Liver (tissue), 8 donors: ENCODE measurements at regions not wholly inside any gene's neighbourhood (a gene's known extent, or its start where the extent isn't known, plus 50 kb on each side); places are given as distances from the start of the nearest gene placed in this dataset.

Source experiments
- DNase-seq: peaks from one replicate; pipeline ENCODE4 v3.0.0-alpha.2; 2017; ENCODE audit warnings: low spot score
- H3K27ac ChIP-seq, 2 donors: one replicate each; pipeline ENCODE4 v1.7.0; 2013; ENCODE audit warnings: inconsistent platforms in 2 of 2, low read length in 2 of 2, control low read depth in 1 of 2, low read depth in 1 of 2, mild to moderate bottlenecking in 1 of 2
- H3K27me3 ChIP-seq, 4 donors: one replicate each; pipeline versions ENCODE4 v1.6.1 to v1.7.0; 2013; ENCODE audit warnings: low read length in 3 of 4, inconsistent platforms in 1 of 4, mild to moderate bottlenecking in 1 of 4, moderate library complexity in 1 of 4; ENCODE audit not compliant: control insufficient read depth in 4 of 4, insufficient read depth in 4 of 4
- H3K36me3 ChIP-seq, 4 donors: one replicate each; pipeline versions ENCODE4 v1.6.1 to v1.7.0; 2013; ENCODE audit warnings: low read length in 3 of 4, mild to moderate bottlenecking in 3 of 4, low read depth in 1 of 4, moderate library complexity in 1 of 4; ENCODE audit not compliant: control insufficient read depth in 4 of 4, insufficient read depth in 3 of 4
- H3K4me1 ChIP-seq, 4 donors: one replicate each; pipeline versions ENCODE4 v1.6.1 to v1.7.0; 2013; ENCODE audit warnings: low read length in 3 of 4, mild to moderate bottlenecking in 3 of 4, moderate library complexity in 1 of 4; ENCODE audit not compliant: control insufficient read depth in 4 of 4, insufficient read depth in 4 of 4
- H3K4me3 ChIP-seq, 3 donors: one replicate each; pipeline versions ENCODE4 v1.6.1 to v1.7.0; 2013; ENCODE audit warnings: low read length in 3 of 3, control low read depth in 1 of 3, low read depth in 1 of 3, mild to moderate bottlenecking in 1 of 3
- H3K9ac ChIP-seq, 2 donors: one replicate each; pipeline ENCODE4 v1.7.0; 2013; ENCODE audit warnings: low read length in 2 of 2, mild to moderate bottlenecking in 2 of 2, moderate library complexity in 2 of 2, control low read depth in 1 of 2, low read depth in 1 of 2
- H3K9me3 ChIP-seq, 4 donors: one replicate each; pipeline versions ENCODE4 v1.6.1 to v1.7.0; 2013; ENCODE audit warnings: low read length in 3 of 4; ENCODE audit not compliant: control insufficient read depth in 4 of 4
- EGR1 ChIP-seq, 2 donors: IDR thresholded peaks; 2 replicates each; pipeline ENCODE4 v1.6.1; 2016 to 2018; ENCODE audit warnings: antibody characterized with exemption in 2 of 2, low read depth in 2 of 2
- FOXA1 ChIP-seq: IDR thresholded peaks from 2 replicates; pipeline ENCODE4 v1.6.1; 2016; ENCODE audit warnings: antibody characterized with exemption
- FOXA2 ChIP-seq: IDR thresholded peaks from 2 replicates; pipeline ENCODE4 v1.6.1; 2016; ENCODE audit warnings: antibody characterized with exemption
- GABPA ChIP-seq, 2 donors: IDR thresholded peaks in 1 of 2; conservative IDR thresholded peaks in 1 of 2; 2 replicates each; pipeline ENCODE4 v1.6.1; 2016; ENCODE audit warnings: antibody characterized with exemption in 2 of 2, mild to moderate bottlenecking in 1 of 2, moderate library complexity in 1 of 2
- HNF4A ChIP-seq, 2 donors: conservative IDR thresholded peaks; 2 replicates each; pipeline ENCODE4 v1.6.1; 2016; ENCODE audit warnings: antibody characterized with exemption in 2 of 2, mild to moderate bottlenecking in 2 of 2
- HNF4G ChIP-seq: IDR thresholded peaks from 2 replicates; pipeline ENCODE4 v1.6.1; 2016; ENCODE audit warnings: antibody characterized with exemption
- JUND ChIP-seq, 2 donors: IDR thresholded peaks; 2 replicates each; pipeline ENCODE4 v1.6.1; 2016; ENCODE audit warnings: antibody characterized with exemption in 2 of 2
- NR2F2 ChIP-seq: IDR thresholded peaks from 2 replicates; pipeline ENCODE4 v1.6.1; 2016; ENCODE audit warnings: antibody characterized with exemption
- RAD21 ChIP-seq, 2 donors: IDR thresholded peaks; 2 replicates each; pipeline ENCODE4 v1.6.1; 2016; ENCODE audit warnings: antibody characterized with exemption in 2 of 2, mild to moderate bottlenecking in 2 of 2
- RXRA ChIP-seq, 2 donors: IDR thresholded peaks; 2 replicates each; pipeline ENCODE4 v1.6.1; 2017 to 2018; ENCODE audit warnings: antibody characterized with exemption in 2 of 2, mild to moderate bottlenecking in 1 of 2
- SP1 ChIP-seq: IDR thresholded peaks from 2 replicates; pipeline ENCODE4 v1.6.1; 2018; ENCODE audit warnings: antibody characterized with exemption, mild to moderate bottlenecking
- TAF1 ChIP-seq: conservative IDR thresholded peaks from 2 replicates; pipeline ENCODE4 v1.6.1; 2016; ENCODE audit warnings: antibody characterized with exemption, mild to moderate bottlenecking
- YY1 ChIP-seq: IDR thresholded peaks from 2 replicates; pipeline ENCODE4 v1.6.1; 2016; ENCODE audit warnings: antibody characterized with exemption, mild to moderate bottlenecking
- WGBS: extraction: QIAGEN DNeasy Blood & Tissue Kit; methylation state at CpG from one replicate; pipeline ENCODE4 v1.1.7; 2013; 5-methylcytosine and 5-hydroxymethylcytosine counted together
- TF ChIP-seq, protein P1 (sequence below): IDR thresholded peaks from 2 replicates; pipeline ENCODE4 v1.6.1; 2016; ENCODE audit warnings: antibody characterized with exemption
- TF ChIP-seq, protein P2 (sequence below): IDR thresholded peaks from 2 replicates; pipeline ENCODE4 v1.6.1; 2016; ENCODE audit warnings: antibody characterized with exemption
- TF ChIP-seq, protein P3 (sequence below): IDR thresholded peaks from 2 replicates; pipeline ENCODE4 v1.6.1; 2016; ENCODE audit warnings: antibody characterized with exemption
- TF ChIP-seq, protein P4 (sequence below): IDR thresholded peaks from 2 replicates; pipeline ENCODE4 v1.6.1; 2016; ENCODE audit warnings: antibody characterized with exemption, mild to moderate bottlenecking
- TF ChIP-seq, protein P5 (sequence below): fragments of 150-350 bp; IDR thresholded peaks from 2 replicates; pipeline ENCODE4 v1.5.1; 2017; ENCODE audit warnings: improper control_type of control experiment, low read depth, low read length; ENCODE audit not compliant: missing input control
- donor health status: healthy.
- donor health status: healthy.
- donor health status: healthy.
- donor health status: healthy.
- donor health status: healthy.

DNA sequence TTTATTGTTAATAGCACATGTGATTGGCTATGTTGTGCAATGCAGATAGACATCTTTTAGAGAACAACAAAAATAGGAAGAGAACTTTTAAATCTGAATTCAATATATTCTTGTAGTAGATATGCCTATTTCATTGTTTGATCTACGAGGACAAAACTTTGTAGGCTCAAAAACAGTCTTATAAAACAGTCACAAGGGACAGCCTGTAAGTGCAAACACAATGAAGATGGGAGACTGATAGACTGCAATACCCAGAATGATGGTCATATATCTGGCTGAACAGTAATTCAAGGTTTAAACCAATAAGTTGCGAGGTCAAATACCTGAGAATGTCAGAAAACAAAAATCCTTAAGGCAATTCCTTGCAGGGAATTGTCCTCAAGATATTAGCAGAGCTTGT, 1342.9 kb upstream of the ADGRB3 start:
- Histone ChIP-seq H3K4me1 (no peaks in the 10 kb centered on the region), H3K36me3 (no peaks in the 10 kb centered on the region), H3K9ac (no peak overlapping the region), H3K27me3 (no peaks in the 10 kb centered on the region), H3K27ac (no peak overlapping the region), H3K9me3 (peaks cover 0 to 3% (median 0%) of the 10 kb centered on the region in 4 donors), H3K4me3 (no peak overlapping the region)
- DNase-seq: no peak
- WGBS: 55% methylated on average over 2 of the region's 2 CpGs
- TF ChIP-seq HNF4A (conservative IDR thresholded peaks at IDR 0.05): no peak

DNA sequence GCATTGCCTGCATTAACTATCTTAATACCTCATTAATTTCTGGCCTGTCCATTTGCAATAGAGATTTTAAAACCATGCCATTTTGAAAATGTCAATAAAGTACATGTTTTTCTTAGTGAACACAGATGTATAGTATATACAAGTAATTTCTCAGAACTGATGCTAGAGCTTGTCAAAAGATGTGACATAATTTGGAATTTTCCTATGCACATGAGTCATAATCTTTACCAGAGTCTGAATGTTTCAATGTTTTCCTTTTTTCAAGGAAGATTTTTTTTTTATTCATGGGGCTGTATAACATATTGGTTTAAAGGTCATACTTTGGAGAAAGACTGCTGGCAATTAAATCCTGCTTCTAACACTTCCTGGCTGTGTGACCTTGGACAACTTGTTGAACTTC, 1347.5 kb upstream of the ADGRB3 start:
- Histone ChIP-seq H3K4me1 (no peaks in the 10 kb centered on the region), H3K9ac (no peak overlapping the region), H3K4me3 (no peak overlapping the region), H3K9me3 (no peaks in the 10 kb centered on the region), H3K27me3 (no peaks in the 10 kb centered on the region), H3K27ac (no peak overlapping the region), H3K36me3 (no peaks in the 10 kb centered on the region)
- no peak for TF ChIP-seq RXRA (IDR thresholded peaks at IDR 0.05)
- TF ChIP-seq, protein P1, sequence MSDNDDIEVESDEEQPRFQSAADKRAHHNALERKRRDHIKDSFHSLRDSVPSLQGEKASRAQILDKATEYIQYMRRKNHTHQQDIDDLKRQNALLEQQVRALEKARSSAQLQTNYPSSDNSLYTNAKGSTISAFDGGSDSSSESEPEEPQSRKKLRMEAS: no peak
- TF ChIP-seq, protein P2, sequence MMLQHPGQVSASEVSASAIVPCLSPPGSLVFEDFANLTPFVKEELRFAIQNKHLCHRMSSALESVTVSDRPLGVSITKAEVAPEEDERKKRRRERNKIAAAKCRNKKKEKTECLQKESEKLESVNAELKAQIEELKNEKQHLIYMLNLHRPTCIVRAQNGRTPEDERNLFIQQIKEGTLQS: no peak
- TF ChIP-seq EGR1 (IDR thresholded peaks at IDR 0.05; ENCODE audit: low read depth in 2 of 2): no peak
- no peak for TF ChIP-seq NR2F2
- TF ChIP-seq, protein P3, sequence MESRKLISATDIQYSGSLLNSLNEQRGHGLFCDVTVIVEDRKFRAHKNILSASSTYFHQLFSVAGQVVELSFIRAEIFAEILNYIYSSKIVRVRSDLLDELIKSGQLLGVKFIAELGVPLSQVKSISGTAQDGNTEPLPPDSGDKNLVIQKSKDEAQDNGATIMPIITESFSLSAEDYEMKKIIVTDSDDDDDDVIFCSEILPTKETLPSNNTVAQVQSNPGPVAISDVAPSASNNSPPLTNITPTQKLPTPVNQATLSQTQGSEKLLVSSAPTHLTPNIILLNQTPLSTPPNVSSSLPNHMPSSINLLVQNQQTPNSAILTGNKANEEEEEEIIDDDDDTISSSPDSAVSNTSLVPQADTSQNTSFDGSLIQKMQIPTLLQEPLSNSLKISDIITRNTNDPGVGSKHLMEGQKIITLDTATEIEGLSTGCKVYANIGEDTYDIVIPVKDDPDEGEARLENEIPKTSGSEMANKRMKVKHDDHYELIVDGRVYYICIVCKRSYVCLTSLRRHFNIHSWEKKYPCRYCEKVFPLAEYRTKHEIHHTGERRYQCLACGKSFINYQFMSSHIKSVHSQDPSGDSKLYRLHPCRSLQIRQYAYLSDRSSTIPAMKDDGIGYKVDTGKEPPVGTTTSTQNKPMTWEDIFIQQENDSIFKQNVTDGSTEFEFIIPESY: no peak
- no peak for TF ChIP-seq HNF4G
- no peak for TF ChIP-seq HNF4A (conservative IDR thresholded peaks at IDR 0.05)
- no peak for TF ChIP-seq SP1
- no peak for TF ChIP-seq GABPA (IDR thresholded peaks at IDR 0.05 in 1 of 2, conservative IDR thresholded peaks at IDR 0.05 in 1 of 2)
- TF ChIP-seq, protein P4, sequence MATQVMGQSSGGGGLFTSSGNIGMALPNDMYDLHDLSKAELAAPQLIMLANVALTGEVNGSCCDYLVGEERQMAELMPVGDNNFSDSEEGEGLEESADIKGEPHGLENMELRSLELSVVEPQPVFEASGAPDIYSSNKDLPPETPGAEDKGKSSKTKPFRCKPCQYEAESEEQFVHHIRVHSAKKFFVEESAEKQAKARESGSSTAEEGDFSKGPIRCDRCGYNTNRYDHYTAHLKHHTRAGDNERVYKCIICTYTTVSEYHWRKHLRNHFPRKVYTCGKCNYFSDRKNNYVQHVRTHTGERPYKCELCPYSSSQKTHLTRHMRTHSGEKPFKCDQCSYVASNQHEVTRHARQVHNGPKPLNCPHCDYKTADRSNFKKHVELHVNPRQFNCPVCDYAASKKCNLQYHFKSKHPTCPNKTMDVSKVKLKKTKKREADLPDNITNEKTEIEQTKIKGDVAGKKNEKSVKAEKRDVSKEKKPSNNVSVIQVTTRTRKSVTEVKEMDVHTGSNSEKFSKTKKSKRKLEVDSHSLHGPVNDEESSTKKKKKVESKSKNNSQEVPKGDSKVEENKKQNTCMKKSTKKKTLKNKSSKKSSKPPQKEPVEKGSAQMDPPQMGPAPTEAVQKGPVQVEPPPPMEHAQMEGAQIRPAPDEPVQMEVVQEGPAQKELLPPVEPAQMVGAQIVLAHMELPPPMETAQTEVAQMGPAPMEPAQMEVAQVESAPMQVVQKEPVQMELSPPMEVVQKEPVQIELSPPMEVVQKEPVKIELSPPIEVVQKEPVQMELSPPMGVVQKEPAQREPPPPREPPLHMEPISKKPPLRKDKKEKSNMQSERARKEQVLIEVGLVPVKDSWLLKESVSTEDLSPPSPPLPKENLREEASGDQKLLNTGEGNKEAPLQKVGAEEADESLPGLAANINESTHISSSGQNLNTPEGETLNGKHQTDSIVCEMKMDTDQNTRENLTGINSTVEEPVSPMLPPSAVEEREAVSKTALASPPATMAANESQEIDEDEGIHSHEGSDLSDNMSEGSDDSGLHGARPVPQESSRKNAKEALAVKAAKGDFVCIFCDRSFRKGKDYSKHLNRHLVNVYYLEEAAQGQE: no peak
- TF ChIP-seq YY1: no peak
- TF ChIP-seq, protein P5, sequence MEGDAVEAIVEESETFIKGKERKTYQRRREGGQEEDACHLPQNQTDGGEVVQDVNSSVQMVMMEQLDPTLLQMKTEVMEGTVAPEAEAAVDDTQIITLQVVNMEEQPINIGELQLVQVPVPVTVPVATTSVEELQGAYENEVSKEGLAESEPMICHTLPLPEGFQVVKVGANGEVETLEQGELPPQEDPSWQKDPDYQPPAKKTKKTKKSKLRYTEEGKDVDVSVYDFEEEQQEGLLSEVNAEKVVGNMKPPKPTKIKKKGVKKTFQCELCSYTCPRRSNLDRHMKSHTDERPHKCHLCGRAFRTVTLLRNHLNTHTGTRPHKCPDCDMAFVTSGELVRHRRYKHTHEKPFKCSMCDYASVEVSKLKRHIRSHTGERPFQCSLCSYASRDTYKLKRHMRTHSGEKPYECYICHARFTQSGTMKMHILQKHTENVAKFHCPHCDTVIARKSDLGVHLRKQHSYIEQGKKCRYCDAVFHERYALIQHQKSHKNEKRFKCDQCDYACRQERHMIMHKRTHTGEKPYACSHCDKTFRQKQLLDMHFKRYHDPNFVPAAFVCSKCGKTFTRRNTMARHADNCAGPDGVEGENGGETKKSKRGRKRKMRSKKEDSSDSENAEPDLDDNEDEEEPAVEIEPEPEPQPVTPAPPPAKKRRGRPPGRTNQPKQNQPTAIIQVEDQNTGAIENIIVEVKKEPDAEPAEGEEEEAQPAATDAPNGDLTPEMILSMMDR: no peak
- no peak for TF ChIP-seq JUND (IDR thresholded peaks at IDR 0.05)
- TF ChIP-seq RAD21 (IDR thresholded peaks at IDR 0.05): no peak
- TF ChIP-seq FOXA1: no peak
- no peak for TF ChIP-seq FOXA2
- no peak for TF ChIP-seq TAF1
- no peak for DNase-seq
